GM19467 (cell line): ENCODE measurements at regions not wholly inside any gene's neighbourhood (a gene's known extent, or its start where the extent isn't known, plus 50 kb on each side); places are given as distances from the start of the nearest gene placed in this dataset.
"Not testable (repeated sequence)": the region's sequence is repeated elsewhere in the genome, so short reads cannot be mapped to it uniquely, and the experiment has no call there.

Source experiments
- ATAC-seq: cut with Tn5 transposase; IDR thresholded peaks from one replicate; pipeline ENCODE4 v1.9.1; 2021; ENCODE audit warnings: mild to moderate bottlenecking, moderate library complexity; ENCODE audit not compliant: unreplicated experiment

DNA sequence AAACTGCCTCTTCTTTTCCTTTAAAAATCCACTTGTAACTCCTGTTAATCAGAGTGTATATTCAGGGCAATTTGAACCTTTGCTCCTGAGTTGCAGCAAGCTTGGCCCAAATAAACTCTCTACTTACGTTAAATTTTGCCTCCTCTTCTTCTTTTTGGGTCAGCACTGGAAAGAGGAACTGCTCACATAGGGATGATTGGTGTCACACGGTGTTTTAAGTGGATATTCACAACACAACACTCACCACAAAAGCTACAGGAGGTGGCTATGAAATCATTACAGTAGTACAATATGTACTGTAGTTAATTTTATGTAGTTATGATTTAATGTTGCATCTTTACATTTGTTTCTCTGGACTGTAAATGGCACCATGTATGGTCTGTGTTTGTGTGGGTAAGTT lies 96.8 kb upstream of the DOCK9 start:
- no peak for ATAC-seq

DNA sequence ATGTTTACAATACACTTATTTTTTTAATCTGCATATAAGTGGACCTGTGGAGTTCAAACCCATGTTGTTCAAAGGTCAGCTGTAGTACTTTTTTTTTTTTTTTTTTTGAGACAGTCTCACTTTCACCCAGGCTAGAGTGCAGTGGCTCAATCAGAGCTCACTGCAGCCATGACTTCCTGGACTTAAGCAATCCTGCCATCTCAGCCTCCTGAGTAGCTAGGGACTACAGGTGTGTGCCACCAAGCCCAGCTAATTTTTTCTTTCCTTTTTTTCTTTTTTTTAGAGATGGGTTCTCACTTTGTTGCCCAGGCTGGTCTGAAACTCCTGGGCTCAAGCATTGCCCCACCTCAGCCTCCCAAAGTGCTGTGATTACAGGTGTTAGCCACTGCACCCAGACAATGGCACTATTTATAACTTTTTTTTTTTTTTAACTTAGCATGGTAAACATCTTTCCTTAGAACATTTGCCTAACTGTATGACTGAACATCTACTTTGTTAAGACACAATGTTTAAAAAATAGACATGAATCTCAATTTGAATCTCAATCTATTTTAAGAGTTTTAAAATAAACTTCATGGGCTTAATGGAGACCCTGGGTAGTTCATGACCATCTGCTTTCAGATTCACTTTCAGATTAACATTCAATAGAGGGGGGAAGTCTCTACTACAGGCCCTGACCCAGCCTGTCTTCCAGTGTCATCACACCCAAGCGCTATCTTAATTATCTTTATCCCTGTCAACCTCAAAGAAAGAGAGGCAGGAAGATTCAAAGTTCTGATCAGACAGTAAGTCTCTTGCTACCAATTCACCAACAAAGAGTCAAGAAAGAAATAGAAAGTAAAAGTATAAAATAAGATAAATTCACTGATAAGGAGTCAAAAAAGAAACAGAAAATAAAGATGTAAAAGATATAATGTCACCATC lies 97.7 kb upstream of the DOCK9 start:
- peak; percentile 78 for ATAC-seq

DNA sequence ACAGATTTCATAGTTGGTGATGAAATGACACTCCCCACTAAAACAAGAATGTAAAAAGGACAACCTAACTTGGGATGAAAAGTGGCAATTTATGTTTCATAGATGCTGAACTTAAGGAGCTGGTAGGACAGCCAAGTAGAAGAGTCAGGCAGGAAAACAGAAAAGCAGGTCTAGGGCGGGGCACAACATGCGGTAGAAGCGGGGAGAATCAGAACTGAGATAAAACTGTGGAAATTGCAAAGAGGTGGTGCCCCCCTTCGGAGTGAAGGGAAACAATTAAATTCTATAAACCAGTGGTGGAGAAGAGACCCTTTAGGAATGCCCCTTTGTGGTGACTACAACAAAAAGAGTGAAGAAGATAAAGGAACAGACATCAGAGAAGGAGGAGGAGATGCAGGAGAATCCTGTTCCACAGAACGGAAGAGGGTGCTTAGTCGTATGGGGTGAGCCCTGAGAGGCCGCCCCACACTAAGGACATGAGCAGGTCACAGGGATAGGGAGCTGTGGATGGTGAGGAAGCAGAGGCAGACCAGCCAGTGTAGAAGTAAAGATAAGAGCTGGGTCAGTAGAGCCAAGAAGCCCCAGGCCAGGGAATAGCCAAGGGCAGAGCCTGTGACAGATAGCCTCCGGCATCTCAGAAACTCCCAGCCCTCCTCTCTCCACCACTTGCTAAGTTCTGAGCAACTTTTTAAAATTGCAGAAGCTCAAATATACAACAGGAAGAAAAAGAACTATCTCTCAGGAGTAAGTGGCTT lies 100.3 kb upstream of the DOCK9 start:
- no peak for ATAC-seq

DNA sequence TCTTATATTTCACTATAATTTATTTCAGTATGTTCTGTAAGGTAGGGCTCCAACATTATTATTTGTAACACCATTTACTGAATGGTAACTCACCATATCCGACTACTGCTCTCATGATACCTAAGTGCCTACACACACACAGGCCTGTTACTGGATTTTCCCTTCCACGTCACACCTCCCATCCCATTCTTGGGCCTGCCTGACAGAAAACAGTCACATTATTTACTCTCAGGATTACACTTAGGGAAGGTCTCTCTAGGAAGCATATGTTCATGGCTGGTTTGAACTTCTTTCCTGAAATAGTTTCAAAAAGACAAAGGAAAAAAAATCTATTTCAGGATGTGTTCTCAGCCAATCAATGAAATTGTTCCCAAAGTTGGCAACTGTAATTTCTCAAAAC lies 102.3 kb upstream of the DOCK9 start:
- ATAC-seq: no peak

DNA sequence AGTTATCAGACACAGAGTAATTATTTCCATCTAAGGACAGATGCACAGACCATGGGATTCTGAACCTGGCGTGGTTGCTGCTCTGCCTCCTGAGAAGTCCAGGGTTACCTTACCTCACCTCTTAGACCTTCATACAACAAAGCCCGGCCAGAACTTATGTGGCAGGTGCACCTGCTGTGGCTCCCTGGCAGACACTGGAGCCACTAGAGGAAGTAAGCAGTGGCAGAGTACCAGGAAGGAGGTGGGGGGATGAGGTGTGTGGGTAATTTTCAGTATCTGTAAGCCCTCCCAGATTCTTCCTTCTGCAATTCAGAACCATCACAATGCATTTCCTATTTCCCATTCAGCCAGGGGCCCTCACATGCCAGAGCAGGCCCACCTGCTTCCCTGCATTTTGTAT lies 106.1 kb upstream of the DOCK9 start:
- ATAC-seq: no peak

DNA sequence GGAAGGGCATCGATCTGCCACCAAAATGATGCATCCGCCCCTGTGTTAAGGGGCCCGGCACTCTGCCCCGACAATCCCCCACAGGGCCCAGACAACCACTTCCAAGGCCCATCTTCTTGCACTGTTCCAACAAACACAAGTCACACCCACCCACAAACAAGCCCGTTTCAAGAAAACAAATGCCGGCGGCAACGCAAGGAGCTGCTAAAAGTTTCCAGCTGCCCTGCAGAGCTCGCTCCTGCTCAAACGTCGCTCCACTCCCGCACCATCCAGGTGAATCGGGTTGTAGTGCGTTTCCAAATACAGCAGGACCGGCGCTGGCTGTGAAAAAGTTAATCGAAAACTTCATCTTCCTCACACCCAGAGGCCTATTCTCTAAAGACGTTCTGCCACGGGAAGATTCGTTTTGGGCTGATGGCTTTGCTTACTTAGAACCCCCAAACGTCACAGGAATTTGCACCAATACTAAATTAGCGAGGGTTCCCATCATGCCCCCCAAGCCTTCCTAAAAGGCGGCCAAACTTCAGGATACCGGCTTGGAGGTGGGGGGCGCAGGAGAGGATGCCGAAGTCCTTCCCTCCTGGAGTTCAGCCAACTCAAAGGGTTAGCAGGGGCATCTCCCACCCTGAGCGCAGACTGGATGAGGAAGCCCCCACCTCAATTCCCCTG lies 107.4 kb upstream of the DOCK9 start:
- no peak for ATAC-seq

DNA sequence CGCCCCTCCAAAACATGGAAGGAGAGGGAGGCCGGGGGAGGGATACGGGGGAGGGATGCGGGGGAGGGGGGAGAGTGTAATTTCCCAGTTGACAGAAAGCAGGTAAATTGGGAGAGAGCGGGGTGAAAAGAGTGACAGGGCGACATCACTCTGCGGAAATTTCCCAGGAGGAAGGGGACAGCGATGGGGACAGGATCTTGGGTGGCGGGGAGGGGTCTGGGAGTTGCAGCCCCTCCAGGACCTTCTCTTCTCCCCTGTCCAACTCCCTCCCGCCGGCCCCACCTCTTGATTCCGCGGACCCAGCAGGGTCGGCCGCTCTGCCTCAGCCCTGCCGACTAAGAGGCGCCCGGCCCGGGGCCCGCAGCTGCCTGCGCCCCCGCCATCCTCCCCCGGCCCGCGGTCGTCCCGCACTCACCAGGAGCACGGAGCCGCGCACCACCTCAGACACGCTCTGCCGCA lies 108.0 kb upstream of the DOCK9 start:
- no peak for ATAC-seq

DNA sequence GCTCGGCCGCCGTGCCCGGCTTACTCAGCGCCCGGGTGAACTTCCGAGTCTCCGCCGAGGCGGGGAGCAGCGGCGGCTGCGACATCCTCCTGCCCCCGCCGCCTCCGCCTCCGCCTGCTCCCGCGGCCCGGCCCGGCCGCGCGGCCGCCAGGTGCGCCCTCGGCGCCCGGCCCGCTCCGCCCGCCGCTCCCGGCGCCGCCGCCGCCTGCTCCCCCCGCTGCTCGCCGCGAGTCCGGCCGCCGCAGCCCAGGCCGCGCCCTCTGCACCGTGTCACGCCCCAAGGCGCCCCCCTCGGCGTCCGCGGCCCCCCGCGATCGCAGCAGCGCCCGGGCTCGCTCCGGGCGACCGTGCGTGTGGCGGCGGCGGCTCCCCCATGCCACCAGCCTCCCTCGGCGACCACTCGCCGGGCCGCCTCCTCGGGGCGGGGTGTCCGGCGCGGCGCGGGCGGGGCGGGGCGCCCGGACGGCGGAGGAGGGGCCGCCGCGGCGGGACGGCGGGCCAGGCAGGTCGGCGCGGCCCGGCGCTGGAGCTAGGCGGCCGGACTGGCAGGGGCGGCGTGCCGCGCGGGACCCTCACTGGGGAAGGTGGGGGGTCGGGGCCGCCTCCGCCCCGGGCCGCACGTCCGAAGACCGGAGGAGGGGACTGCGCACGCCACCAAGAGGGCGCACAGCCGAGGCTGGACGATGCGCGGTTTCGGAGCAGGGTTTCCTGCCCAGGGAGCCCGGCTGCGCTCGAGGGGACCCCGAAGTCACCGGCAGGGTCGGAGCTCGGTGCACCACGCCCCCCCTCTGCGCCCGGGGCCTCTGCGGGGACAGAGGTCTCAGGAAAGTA lies 108.6 kb upstream of the DOCK9 start:
- peak; percentile 34 for ATAC-seq

DNA sequence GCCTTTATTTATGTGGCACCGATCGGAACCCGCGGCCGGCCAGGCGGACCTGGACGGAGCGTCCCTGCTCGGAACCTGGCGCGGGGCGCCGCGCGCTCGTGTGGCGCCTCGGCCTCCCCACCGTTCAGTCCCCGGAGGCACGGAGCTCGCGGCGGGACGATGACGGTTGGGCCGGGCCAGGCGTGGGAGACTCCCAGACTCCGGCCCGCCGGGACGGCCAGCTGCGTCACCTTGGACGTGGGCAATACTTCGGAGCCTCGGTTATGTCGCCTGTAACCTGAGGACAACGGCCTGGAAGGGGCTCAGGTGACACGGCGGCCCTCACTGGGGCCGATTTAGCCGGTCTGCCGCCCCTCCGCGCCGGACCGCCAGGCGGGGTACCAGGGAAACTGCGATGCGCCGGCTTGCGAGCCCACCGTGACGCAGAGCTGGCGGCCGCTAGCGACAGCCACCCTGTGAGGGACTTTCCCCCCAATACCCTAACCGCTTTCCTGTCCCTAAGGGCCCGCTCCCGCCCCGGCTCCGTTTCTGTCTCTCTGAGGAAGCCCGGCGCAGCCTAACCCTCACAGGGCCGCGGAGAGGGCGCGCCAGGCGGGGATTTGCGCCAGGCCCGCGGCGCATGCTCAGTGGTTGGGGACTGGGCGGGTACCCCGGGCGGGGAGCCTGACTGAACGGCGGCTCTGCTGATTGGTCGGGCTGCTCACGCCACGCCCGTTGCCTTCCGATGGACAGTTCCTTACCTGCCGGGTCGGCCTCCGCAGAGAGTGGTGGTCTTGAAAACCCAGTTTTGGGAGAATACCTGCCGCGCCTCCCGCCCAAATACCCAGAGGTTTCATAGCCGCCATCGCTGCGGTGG lies 109.5 kb upstream of the DOCK9 start:
- ATAC-seq: peak; percentile 88

DNA sequence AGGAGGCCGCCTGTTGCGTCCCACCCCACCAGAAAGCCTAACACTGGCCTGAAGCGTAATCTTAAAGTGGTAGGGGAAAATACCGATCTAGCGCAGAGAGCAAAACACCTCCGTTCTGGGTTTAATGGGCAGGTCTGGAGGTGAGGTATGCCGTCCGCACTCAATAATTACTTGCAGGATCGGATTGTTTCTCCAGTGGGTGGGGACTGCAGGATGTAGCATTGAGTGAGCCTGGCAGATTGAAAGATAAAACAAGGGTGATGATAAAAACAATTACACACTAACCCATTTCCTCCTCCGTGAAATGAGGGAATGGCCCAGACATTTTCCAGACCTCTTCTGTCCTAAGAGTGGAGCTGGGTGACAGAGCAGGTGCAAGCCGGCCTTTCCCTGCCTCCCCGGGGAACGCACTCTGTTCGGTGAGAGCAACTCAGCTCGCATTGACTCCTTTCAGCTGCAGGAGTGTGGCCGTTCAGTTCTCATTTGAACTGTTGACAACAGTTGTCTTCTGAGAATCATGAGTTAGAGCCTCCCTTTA lies 110.2 kb upstream of the DOCK9 start:
- peak; percentile 21 for ATAC-seq

DNA sequence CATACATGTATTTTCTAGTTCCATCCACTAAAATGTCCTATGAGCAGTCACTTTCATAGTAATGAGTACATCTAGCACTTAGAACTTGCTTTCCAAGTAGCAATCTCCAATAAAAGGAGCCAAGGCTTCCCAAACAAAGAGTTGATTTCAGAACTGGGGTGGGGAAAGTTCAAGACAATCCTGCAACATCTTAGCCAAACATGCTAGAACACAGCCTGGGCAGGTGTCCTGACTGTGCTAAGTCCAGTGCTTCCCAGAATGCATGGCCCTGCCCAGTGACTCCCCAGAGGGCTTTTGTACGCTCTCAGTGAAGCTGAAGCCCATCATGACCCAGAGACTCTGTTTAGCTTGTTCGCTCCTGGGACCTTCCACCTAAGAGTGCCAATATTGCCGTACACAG lies 106.7 kb upstream of the UBAC2 start:
- no peak for ATAC-seq

DNA sequence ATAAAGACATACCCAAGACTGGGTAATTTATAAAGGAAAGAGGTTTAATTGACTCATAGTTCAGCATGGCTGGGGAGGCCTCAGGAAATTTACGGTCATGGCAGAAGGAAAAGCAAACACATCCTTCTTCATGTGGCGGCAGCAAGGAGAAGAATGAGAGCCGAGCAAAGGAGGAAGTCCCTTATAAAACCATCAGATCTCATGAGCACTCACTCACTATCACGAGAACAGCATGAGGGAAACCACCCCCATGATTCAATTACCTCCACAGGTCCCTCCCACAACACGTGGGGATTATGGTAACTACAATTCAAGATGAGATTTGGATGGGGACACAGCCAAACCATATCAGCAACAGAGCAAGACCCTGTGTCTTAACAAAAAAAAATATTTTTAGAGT lies 98.8 kb upstream of the UBAC2 start:
- not testable (repeated sequence) for ATAC-seq

DNA sequence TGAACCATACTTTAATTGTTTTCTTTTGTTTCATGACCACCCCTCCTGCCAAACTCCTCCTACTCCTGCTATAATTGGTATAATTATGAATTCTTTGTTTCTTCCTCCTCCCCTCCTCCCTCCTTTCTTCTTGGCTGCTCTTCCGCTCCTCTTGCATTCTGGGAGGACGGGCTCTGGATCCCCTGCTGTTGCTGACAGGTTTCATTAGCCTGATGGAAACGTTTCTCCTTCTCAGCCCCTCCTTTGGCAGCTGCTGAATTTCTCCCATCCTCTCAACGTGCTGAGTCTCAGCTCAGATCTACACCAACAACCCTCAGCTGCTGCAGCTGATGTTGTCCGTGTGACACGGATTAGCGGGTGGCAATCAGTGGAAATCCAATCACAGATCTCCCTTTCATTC lies 97.1 kb upstream of the UBAC2 start:
- no peak for ATAC-seq

DNA sequence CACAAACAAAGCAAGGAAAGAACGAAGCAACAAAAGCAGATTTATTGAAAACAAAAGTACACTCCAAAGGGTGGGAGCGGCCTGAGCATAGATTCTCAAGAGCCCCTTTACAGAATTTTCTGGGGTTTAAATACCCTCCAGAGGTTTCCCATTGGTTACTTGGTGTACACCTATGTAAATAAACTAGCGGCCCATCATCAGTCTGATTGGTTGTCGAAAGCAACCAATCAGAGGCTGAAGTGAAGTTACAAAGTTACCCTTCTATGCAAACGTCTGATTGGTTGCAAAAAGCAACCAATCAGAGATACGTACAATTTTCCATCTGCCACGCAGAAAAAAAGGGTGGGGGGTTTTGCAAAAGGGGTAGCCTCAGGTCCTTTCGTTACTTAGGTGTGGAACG lies 96.3 kb upstream of the UBAC2 start:
- no peak for ATAC-seq

DNA sequence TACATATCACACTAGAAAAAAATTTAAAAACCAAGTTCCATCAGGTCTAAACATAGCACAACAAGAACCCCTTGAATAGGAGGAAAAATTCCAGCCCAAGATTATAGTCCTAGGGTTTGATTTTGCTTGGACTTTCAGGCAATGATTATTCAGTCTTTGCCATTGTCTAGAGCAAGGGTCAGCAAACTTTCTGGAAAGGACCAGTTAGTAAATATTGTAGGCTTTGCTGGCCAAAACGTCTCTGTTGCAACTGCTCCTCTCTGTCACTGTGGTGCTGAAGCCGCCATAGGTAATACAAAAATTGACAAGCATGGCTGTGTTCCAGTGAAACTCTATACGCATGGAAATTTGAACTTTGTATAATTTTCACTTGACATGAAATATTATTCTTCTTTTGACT lies 95.5 kb upstream of the UBAC2 start:
- ATAC-seq: no peak

DNA sequence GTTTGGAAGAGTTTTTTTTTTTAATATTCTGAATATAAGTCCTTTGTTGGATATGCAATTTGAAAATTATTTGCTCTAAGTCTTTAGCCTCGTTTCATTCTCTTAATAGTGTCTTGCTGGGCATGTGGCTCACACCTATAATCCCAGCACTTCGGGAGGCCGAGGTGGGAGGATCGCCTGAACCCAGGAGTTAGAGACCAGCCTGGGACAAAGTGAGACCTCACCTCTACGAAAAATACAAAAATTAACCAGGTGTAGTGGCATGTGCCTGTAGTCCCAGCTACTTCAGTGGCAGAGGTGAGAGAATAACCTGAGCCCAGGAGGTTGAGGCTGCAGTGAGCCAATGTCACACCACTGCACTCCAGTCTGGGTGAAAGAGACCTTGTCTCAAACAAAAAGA lies 87.3 kb upstream of the UBAC2 start:
- no peak for ATAC-seq

DNA sequence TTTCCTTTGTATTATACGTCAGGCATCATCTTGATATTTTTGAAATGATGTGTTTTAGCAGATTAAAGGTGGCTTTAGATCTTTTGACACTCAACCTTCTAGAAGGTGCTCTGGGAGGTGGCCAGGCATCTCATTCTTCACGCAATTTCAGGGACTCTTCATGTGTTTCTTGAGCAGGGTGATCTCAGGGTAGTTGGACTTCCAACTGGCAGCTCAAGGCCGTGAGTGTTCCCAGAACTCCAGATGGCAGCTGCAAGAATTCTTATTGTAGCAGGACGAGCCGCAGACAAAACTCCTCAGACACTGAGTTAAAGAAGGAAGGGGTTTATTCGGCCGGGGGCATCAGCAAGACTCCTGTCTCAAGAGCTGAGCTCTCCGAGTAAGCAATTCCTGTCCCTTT lies 82.5 kb upstream of the UBAC2 start:
- ATAC-seq: no peak

DNA sequence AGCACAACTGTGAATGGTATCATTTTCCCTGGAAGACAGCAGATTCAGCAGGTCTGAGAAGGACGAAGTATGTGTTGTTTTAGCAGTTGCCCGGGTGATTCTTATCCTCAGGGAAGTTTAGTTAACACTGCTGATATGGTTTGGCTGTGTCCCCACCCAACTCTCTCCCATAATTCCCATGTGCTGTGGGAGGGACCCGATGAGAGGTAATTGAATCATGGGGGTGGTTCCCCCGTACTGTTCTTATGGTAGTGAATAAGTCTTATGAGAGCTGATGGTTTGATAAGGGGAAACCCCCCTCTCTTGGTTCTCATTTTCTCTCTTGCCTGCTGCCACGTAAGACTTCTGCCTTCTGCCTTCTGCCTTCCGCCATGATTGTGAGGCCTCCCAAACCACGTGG lies 81.0 kb upstream of the UBAC2 start:
- ATAC-seq: no peak

DNA sequence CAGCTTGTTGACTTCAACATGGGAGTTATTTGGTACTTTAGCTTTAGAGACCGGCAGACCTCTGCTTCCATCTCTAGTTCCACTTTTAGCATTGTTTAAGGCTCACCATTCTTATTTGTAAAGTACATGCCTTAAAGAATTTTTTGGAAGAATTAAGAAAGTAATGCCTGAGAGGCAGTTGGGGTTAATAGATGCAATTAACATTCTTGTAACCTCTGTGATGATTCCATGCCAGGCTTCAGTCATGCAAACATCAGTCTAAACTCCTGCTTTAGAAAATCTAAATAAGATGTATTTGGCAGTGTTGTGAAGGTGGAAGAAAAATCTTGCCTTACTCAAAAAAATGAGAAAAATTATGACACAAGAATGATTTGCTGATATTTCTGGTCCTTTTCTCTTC lies 79.9 kb upstream of the UBAC2 start:
- no peak for ATAC-seq

DNA sequence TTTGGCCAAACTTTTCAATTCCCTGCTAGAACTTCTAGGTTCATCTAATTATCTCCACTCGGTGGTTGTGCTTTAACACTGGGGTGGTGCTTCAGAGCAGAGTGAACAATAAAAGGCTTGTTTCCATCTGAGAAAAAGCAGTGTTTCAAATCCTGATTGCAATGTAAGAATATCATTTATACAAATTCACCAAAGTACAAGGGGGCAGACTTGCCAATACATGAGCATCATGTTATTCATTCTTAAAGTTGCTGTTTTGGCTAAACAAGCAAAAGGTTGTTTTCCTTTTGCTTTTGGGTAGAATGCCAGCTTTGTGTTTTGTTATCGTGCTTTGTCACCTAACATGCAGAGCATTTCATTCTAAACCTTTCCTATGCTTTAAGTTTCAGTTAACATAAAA lies 78.5 kb upstream of the UBAC2 start:
- no peak for ATAC-seq
